C4-2B (cell line): ENCODE measurements at regions not wholly inside any gene's neighbourhood (a gene's known extent, or its start where the extent isn't known, plus 50 kb on each side); places are given as distances from the start of the nearest gene placed in this dataset.
"Not testable (repeated sequence)": the region's sequence is repeated elsewhere in the genome, so short reads cannot be mapped to it uniquely, and the experiment has no call there.

Source experiments
- H3K27ac ChIP-seq: fragments of 450-650 bp; 2 replicates; pipeline ENCODE4 v1.5.1; 2017
- ZFX ChIP-seq: fragments of 450-650 bp; IDR thresholded peaks from 2 replicates; pipeline ENCODE4 v1.6.1; 2017
- TF ChIP-seq, protein P1 (sequence below): fragments of 450-650 bp; conservative IDR thresholded peaks from 2 replicates; pipeline ENCODE4 v1.5.1; 2017; ENCODE audit warnings: mild to moderate bottlenecking

DNA sequence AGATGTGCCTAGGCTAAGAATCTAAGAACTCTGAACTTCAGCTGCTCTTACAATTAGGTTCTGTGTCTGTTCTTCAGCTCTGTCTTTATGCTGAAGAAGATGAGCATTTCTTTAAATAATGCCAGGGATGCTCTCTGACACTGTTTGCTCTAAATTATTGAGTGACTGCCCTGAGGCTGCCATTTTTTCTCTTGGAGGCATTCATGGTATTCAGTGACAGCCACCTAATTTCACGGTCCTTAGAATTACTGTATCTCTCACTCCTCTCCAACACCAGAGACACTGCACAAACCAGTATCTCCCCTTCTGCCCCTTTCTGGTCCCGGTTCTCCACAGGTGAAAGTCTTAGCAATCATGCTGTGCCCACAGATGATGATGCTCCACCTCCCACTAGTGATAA, 123.6 kb upstream of the MPHOSPH6 start:
- H3K27ac ChIP-seq: no peak overlapping the region
- TF ChIP-seq, protein P1, sequence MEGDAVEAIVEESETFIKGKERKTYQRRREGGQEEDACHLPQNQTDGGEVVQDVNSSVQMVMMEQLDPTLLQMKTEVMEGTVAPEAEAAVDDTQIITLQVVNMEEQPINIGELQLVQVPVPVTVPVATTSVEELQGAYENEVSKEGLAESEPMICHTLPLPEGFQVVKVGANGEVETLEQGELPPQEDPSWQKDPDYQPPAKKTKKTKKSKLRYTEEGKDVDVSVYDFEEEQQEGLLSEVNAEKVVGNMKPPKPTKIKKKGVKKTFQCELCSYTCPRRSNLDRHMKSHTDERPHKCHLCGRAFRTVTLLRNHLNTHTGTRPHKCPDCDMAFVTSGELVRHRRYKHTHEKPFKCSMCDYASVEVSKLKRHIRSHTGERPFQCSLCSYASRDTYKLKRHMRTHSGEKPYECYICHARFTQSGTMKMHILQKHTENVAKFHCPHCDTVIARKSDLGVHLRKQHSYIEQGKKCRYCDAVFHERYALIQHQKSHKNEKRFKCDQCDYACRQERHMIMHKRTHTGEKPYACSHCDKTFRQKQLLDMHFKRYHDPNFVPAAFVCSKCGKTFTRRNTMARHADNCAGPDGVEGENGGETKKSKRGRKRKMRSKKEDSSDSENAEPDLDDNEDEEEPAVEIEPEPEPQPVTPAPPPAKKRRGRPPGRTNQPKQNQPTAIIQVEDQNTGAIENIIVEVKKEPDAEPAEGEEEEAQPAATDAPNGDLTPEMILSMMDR: no peak
- no peak for TF ChIP-seq ZFX

DNA sequence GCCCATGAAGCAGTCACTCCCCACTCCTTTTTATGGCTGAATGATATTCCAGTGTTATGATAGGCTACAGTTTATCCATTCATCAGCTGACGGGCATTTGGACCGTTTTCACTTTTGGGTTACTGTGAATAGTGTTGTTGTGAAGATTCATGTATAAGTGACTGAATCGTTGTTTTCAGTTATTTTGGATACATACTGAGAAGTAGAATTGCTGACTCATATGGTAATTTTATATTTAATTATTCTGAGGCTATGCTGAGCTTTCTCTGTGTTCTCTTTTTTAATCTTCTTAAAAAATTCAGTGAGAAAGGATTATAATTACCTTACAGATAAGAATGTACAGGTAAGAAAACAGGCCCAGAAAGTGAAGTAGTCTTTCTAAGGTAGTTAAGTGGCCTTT, 117.9 kb upstream of the MPHOSPH6 start:
- H3K27ac ChIP-seq: no peak overlapping the region
- TF ChIP-seq, protein P1: no peak
- no peak for TF ChIP-seq ZFX

DNA sequence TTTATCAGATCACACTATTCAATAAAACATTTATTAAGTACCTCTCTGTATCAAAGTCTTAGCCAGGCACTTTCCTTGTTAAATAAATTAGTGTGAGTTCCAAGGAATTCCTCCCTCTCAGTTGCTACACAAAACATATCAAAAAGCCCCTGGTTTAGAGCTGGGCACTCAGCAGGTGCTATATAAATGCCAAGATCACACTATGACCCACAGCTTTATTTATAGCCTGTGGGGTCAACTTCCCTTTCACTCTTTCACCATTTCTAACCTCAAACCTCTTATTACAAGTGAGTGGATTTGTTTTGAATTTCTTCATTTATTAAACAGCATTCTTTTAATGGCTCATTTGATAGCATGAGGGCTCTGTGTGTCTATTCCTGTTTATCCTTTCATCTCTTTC, 112.6 kb upstream of the MPHOSPH6 start:
- TF ChIP-seq, protein P1: no peak
- TF ChIP-seq ZFX: no peak
- no peak overlapping the region for H3K27ac ChIP-seq

DNA sequence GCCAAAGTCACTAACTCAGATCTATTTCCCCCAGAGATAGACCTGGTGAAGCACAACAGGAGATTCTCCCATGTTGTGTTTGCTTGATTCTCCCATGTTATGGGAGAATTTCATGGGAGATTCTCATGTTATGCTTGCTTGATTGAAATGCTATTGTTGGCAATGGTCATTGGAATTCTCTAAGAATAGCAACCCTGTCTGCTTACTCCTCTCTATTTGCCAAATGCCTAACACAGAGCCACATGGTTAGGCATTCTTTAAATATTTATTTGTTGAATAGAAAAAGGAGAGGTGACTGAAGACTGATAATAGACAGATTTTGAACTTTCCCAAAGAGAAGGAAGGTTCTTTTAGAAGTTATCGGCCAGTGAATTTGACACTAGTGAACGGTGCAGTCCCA, 111.5 kb upstream of the MPHOSPH6 start:
- H3K27ac ChIP-seq: no peak overlapping the region
- TF ChIP-seq, protein P1: no peak
- no peak for TF ChIP-seq ZFX

DNA sequence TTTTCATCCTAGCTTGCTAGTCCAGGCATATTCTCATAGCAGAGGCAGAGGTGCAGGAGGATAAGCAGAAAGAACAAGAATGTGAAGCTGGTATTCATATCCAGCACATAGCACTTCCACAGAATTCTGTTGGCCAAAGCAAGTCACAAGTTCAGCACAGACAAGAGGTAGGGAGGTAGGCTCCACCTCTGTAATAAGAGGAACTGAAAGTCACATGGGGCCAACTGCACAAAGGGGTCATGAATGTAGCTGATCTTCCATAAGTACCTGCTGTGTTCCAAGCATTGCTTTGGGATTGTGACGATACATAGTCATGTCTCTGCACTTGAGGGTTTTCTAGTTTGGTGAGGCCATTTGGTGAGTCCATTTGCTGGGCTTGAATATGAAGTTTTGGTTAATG, 110.8 kb upstream of the MPHOSPH6 start:
- no peak overlapping the region for H3K27ac ChIP-seq
- TF ChIP-seq, protein P1: no peak
- TF ChIP-seq ZFX: no peak

DNA sequence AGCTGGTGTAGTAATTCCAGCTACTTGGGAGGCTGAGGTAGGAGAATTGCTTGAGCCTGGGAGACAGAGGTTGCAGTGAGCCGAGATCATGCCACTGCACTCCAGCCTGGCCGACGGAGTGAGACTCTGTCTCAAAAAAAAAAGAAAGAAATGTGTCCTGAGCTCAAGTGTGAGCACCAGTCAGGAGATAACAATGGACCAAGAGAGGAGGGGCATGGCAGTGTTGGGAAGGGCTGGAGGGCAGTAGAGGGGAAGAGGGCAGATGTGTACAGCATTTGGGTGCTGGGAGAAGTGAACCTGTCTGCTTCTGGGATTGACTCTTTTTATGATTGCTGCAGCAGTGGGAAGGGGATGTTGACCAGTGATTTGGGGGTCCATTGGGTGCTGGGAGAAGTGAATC, 105.3 kb upstream of the MPHOSPH6 start:
- not testable (repeated sequence) for H3K27ac ChIP-seq

DNA sequence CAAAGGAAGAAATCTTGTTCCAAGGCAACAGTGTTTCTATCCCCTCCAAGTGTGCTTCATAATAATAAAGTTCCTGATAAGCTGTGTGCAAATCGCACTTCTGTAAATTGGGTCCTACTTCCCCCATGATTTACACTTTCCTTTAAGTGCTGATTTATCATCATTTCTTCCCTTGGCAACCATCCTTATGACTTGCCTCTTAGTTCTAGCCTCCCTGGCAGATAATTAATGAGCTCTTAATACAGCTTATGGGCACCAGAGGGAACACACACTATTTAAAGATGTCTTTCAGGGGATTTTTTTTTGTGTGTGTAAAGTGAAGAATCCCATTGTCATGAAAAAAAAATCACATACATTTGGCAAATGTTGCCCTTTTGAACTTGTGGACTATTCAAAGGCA, 101.6 kb upstream of the MPHOSPH6 start:
- H3K27ac ChIP-seq: no peak overlapping the region
- TF ChIP-seq, protein P1: no peak
- TF ChIP-seq ZFX: no peak

DNA sequence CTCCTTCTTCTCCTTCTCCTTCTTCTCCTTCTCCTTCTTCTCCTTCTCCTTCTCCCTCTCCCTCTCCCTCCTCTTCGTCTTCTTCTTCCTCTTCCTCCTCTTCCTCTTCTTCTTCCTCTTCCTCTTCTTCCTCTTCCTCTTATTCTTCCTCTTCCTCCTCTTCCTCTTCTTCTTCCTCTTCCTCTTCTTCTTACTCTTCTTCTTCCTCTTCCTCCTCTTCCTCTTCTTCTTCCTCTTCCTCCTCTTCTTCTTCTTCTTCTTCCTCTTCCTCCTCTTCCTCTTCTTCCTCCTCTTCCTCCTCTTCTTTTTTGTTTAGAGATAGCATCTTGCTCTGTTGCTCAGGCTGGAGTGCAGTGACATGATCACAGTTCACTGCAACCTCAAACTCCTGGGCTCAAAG, 97.7 kb upstream of the MPHOSPH6 start:
- H3K27ac ChIP-seq: not testable (repeated sequence)

DNA sequence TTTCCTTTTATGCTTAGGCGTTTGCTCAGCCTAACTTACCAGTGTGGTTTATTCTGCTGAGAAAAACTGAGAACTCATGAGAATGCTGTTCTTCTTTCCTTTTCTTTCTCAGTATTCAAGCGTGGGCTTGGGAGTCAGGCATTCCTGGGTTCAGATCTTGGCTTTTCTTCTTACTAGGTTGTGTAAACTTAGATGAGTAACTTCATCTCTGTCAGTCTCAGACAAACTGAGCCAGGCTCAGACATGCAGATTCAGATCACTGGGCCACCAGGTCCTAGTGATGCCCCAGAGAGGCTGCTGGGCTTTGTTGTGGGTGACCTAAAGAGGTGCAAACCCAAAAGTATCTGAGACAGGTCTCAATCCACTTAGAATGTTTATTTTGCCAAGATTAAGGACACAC, 95.8 kb upstream of the MPHOSPH6 start:
- no peak overlapping the region for H3K27ac ChIP-seq
- TF ChIP-seq, protein P1: no peak
- no peak for TF ChIP-seq ZFX
